ENCODE measurements at regions not wholly inside any gene's neighbourhood (a gene's known extent, or its start where the extent isn't known, plus 50 kb on each side); places are given as distances from the start of the nearest gene placed in this dataset.

DNA sequence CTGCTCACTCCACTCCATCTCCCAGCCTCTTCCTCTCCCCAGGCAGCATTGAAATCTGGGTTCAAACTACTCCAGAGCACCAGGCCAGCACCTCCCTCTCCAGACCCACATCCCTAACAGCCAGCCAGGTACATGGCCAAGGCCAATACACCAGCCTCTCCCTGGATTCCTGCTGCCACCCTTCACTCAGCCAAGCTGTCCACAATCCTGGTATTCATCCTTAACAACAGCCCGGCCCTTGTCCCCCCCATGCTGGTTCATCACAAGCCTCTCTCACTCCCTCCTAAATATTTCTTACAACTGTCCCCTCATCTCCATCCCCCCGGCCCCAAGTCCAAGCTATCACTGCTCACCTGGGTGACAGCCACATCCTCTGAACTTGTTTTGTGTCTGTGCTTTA lies 129.9 kb upstream of the HAAO start:
- Histone ChIP-seq H3K4me3 (no peak overlapping the region), H3K9me3 (ENCODE audit: low read depth, low read length) (no peaks in the 10 kb centered on the region), H3K36me3 (ENCODE audit: insufficient read depth, low read length) (no peaks in the 10 kb centered on the region), H3K27ac (no peak overlapping the region), H3K9ac (ENCODE audit: insufficient read length) (no peak overlapping the region)
- no peak for DNase-seq (ENCODE audit: low read depth, low spot score)
- no peak for TF ChIP-seq EZH2 (IDR thresholded peaks at IDR 0.05)
- no peak for TF ChIP-seq FOXP2 (optimal IDR thresholded peaks at IDR 0.05; ENCODE audit: control extremely low read depth, extremely low read length, insufficient read depth)
- TF ChIP-seq POLR2AphosphoS5 (IDR thresholded peaks at IDR 0.05; ENCODE audit: borderline replicate concordance, low read depth, low read length), result no peak

- TF ChIP-seq POLR2AphosphoS5 (IDR thresholded peaks at IDR 0.05; ENCODE audit: borderline replicate concordance, low read depth, low read length) (no peak), EZH2 (IDR thresholded peaks at IDR 0.05) (no peak), FOXP2 (optimal IDR thresholded peaks at IDR 0.05; ENCODE audit: control extremely low read depth, extremely low read length, insufficient read depth) (no peak)
- Histone ChIP-seq H3K27ac (no peak overlapping the region), H3K9me3 (ENCODE audit: low read depth, low read length) (no peaks in the 10 kb centered on the region), H3K9ac (ENCODE audit: insufficient read length) (no peak overlapping the region), H3K36me3 (ENCODE audit: insufficient read depth, low read length) (no peaks in the 10 kb centered on the region), H3K4me3 (no peak overlapping the region)
- no peak for DNase-seq (ENCODE audit: low read depth, low spot score)
These were observed 129.3 kb upstream of the HAAO start for GRCh38 chr2:42921721-42922120.

- no peak for DNase-seq (ENCODE audit: low read depth, low spot score)
- Histone ChIP-seq H3K9ac (ENCODE audit: insufficient read length) (no peak overlapping the region), H3K9me3 (ENCODE audit: low read depth, low read length) (no peaks in the 10 kb centered on the region), H3K36me3 (ENCODE audit: insufficient read depth, low read length) (no peaks in the 10 kb centered on the region), H3K4me3 (no peak overlapping the region), H3K27ac (no peak overlapping the region)
- TF ChIP-seq FOXP2 (optimal IDR thresholded peaks at IDR 0.05; ENCODE audit: control extremely low read depth, extremely low read length, insufficient read depth), result no peak
- TF ChIP-seq POLR2AphosphoS5 (IDR thresholded peaks at IDR 0.05; ENCODE audit: borderline replicate concordance, low read depth, low read length), result no peak
- TF ChIP-seq EZH2 (IDR thresholded peaks at IDR 0.05), result no peak
These were observed 128.8 kb upstream of the HAAO start for GRCh38 chr2:42921147-42921520.

- H3K36me3 ChIP-seq (ENCODE audit: insufficient read depth, low read length), result no peaks in the 10 kb centered on the region
- TF ChIP-seq EZH2 (IDR thresholded peaks at IDR 0.05), result no peak
- TF ChIP-seq POLR2AphosphoS5 (IDR thresholded peaks at IDR 0.05; ENCODE audit: borderline replicate concordance, low read depth, low read length), result no peak
- no peak for TF ChIP-seq FOXP2 (optimal IDR thresholded peaks at IDR 0.05; ENCODE audit: control extremely low read depth, extremely low read length, insufficient read depth)
These were observed 128.2 kb upstream of the HAAO start for GRCh38 chr2:42920446-42921146.

DNA sequence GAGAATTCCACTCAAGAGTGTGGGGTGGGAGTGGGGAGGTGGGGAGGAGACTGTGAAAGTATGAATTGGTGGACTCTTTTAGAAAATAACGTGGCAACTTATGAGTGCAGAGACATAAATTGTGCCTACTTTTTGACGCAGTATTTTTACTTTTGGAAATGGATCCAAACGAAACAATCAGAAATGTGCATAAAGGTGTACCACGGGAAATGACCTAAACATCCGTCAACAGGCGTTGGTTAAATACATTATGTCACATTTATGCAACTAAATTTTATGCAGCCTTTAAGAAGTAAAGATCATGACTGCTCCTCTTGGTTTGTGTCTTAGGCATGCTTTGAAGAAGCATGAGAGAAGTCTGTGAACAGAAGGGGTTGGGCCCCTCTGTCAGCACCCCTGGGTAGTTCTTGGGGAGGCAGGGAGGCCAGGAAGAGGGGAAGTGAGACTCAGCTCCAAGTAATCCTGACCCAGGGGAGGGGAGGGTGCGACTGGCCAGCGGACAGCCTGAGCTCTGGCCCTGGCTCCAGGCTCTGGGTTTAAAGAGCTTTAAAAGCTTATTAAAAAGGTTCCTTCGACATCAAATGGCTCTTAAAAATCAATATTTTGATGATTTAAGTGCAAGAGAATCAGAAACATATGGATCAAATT lies 126.4 kb upstream of the HAAO start:
- H3K9ac ChIP-seq (ENCODE audit: insufficient read length), result peak overlapping the region; percentile 22

More at GRCh38 chr2:42920446-42921146, 128.2 kb upstream of the HAAO start:
- no peak overlapping the region for H3K4me3 ChIP-seq
- no peak overlapping the region for H3K27ac ChIP-seq
- H3K9ac ChIP-seq (ENCODE audit: insufficient read length), result no peak overlapping the region
- no peaks in the 10 kb centered on the region for H3K9me3 ChIP-seq (ENCODE audit: low read depth, low read length)
- no peak for DNase-seq (ENCODE audit: low read depth, low spot score)

DNA sequence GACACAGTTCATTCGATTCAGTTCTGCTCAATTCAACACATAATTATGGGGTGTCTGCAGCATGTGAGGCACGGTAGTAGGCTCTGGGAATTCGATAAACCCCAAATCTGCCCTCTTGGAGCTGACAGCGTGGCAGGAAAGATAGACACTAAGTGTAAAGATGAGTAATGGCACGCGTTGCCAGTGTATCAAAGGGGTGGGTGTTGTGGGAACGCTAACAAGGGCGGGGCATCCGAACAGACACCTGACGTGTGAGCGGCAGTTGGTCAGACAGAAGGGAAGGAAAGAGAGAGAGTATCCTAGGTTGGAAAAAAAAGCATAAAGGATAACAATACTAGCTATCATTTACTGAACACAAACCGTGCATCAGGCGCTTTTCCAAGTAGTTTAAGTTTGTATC lies 125.7 kb upstream of the HAAO start:
- Histone ChIP-seq H3K4me3 (no peak overlapping the region; the same call in 1 of the 2 replicates), H3K27ac (no peak overlapping the region), H3K9ac (ENCODE audit: insufficient read length) (no peak overlapping the region)

More for the DNA sequence above, 126.4 kb upstream of the HAAO start:
- Histone ChIP-seq H3K27ac (peak overlapping the region; percentile 12; the same call in 1 of the 2 replicates), H3K4me3 (no peak overlapping the region), H3K9me3 (ENCODE audit: low read depth, low read length) (no peaks in the 10 kb centered on the region), H3K36me3 (ENCODE audit: insufficient read depth, low read length) (no peaks in the 10 kb centered on the region)
- no peak for DNase-seq (ENCODE audit: low read depth, low spot score)
- TF ChIP-seq FOXP2 (optimal IDR thresholded peaks at IDR 0.05; ENCODE audit: control extremely low read depth, extremely low read length, insufficient read depth), result no peak
- TF ChIP-seq POLR2AphosphoS5 (IDR thresholded peaks at IDR 0.05; ENCODE audit: borderline replicate concordance, low read depth, low read length), result no peak
- TF ChIP-seq EZH2 (IDR thresholded peaks at IDR 0.05), result no peak

GRCh38 chr2:42917425-42917927 lies 125.1 kb upstream of the HAAO start:
- peak; percentile 47 for DNase-seq (ENCODE audit: low read depth, low spot score)
- Histone ChIP-seq H3K9me3 (ENCODE audit: low read depth, low read length) (no peaks in the 10 kb centered on the region), H3K36me3 (ENCODE audit: insufficient read depth, low read length) (no peaks in the 10 kb centered on the region), H3K4me3 (peak overlapping the region; percentile 37), H3K9ac (ENCODE audit: insufficient read length) (no peak overlapping the region), H3K27ac (no peak overlapping the region)
- TF ChIP-seq EZH2 (IDR thresholded peaks at IDR 0.05) (no peak), FOXP2 (optimal IDR thresholded peaks at IDR 0.05; ENCODE audit: control extremely low read depth, extremely low read length, insufficient read depth) (peak; percentile 33)

More for the DNA sequence above, 125.7 kb upstream of the HAAO start:
- DNase-seq (ENCODE audit: low read depth, low spot score), result no peak
- no peak for TF ChIP-seq POLR2AphosphoS5 (IDR thresholded peaks at IDR 0.05; ENCODE audit: borderline replicate concordance, low read depth, low read length)
- TF ChIP-seq FOXP2 (optimal IDR thresholded peaks at IDR 0.05; ENCODE audit: control extremely low read depth, extremely low read length, insufficient read depth), result no peak
- no peak for TF ChIP-seq EZH2 (IDR thresholded peaks at IDR 0.05)
- Histone ChIP-seq H3K9me3 (ENCODE audit: low read depth, low read length) (no peaks in the 10 kb centered on the region), H3K36me3 (ENCODE audit: insufficient read depth, low read length) (no peaks in the 10 kb centered on the region)

- Histone ChIP-seq H3K36me3 (ENCODE audit: insufficient read depth, low read length) (no peaks in the 10 kb centered on the region), H3K4me3 (no peak overlapping the region), H3K9ac (ENCODE audit: insufficient read length) (no peak overlapping the region), H3K27ac (no peak overlapping the region), H3K9me3 (ENCODE audit: low read depth, low read length) (no peaks in the 10 kb centered on the region)
- TF ChIP-seq FOXP2 (optimal IDR thresholded peaks at IDR 0.05; ENCODE audit: control extremely low read depth, extremely low read length, insufficient read depth) (no peak), EZH2 (IDR thresholded peaks at IDR 0.05) (no peak), POLR2AphosphoS5 (IDR thresholded peaks at IDR 0.05; ENCODE audit: borderline replicate concordance, low read depth, low read length) (no peak)
- no peak for DNase-seq (ENCODE audit: low read depth, low spot score)
These were observed 123.9 kb upstream of the HAAO start for GRCh38 chr2:42916324-42916723.

Measured in SK-N-MC (cell line).